GM12878 (cell line): ENCODE measurements at regions not wholly inside any gene's neighbourhood (a gene's known extent, or its start where the extent isn't known, plus 50 kb on each side); places are given as distances from the start of the nearest gene placed in this dataset.

Experiments
- ATAC-seq: fragments of 200-7000 bp; cut with Tn5 transposase; 3 replicates; pipeline ENCODE4 v1.9.1; 2020; ENCODE audit warnings: mild to moderate bottlenecking, moderate library complexity
- BruUV-seq: library from RNA; stranded (reverse); fragments of 400-500 nt; replicated peaks from 2 replicates; lab custom pipeline; 2021; lab: Mats Ljungman, UMichigan
- CTCF ChIA-PET: fragments of 300-600 bp; sonication (Branson Sonifier 250); formaldehyde crosslinking; extraction: SDS; loops from one replicate; lab custom pipeline; 2021; ENCODE audit warnings: inconsistent platforms; lab: Yijun Ruan, JAX
- POLR2A ChIA-PET: fragments of 350-600 bp; formaldehyde crosslinking; extraction: SDS; loops from one replicate; lab custom pipeline; 2021; ENCODE audit warnings: inconsistent platforms; lab: Charles Lee
- RAD21 ChIA-PET: fragments of 300-600 bp; sonication (Branson Sonifier 250); formaldehyde crosslinking; loops from one replicate; lab custom pipeline; 2023; ENCODE audit warnings: antibody characterized with exemption; ENCODE audit not compliant: unreplicated experiment; lab: Charles Lee
- SMC1A ChIA-PET: fragments of 300-600 bp; sonication (Branson Sonifier 250); formaldehyde crosslinking; loops from one replicate; lab custom pipeline; 2023; ENCODE audit not compliant: unreplicated experiment, uncharacterized antibody; lab: Charles Lee
- DNase-seq: peaks from one replicate; pipeline ENCODE4 v3.0.0-alpha.2; 2011; ENCODE audit warnings: low read depth, low spot score
- FAIRE-seq: peaks from 3 replicates; lab custom pipeline; 2011; peaks lifted over from hg19 to GRCh38; lab: Jason Lieb, UNC
- H2AFZ ChIP-seq: 2 replicates; pipeline ENCODE4 v1.6.0; 2011; ENCODE audit warnings: low read depth, low read length, control low read depth; ENCODE audit not compliant: control insufficient read depth
- H3K27ac ChIP-seq: 2 replicates; pipeline ENCODE4 v1.5.1; 2011; ENCODE audit warnings: control low read depth; ENCODE audit not compliant: control insufficient read depth, insufficient read depth
- H3K27me3 ChIP-seq, 2 experiments: replicated peaks in 1 of 2; 2 replicates each; pipeline versions ENCODE4 v1.6.0 to v1.6.1; 2011; ENCODE audit warnings: low read length in 1 of 2; ENCODE audit not compliant: control insufficient read depth in 2 of 2, insufficient read depth in 2 of 2
- H3K36me3 ChIP-seq, 2 experiments: 2 replicates each; pipeline ENCODE4 v1.5.1; 2011; ENCODE audit warnings: low read length in 1 of 2; ENCODE audit not compliant: control insufficient read depth in 2 of 2, insufficient read depth in 2 of 2
- H3K4me1 ChIP-seq: 2 replicates; pipeline ENCODE4 v1.6.1; 2011; ENCODE audit warnings: mild to moderate bottlenecking, low read length, moderate library complexity, mixed read lengths; ENCODE audit not compliant: control insufficient read depth, insufficient read depth
- H3K4me2 ChIP-seq: 2 replicates; pipeline ENCODE4 v1.6.0; 2011; ENCODE audit warnings: control low read depth; ENCODE audit not compliant: control insufficient read depth, insufficient read depth
- H3K4me3 ChIP-seq: fragments of 200-600 bp; sonication (generic); 2 replicates; pipeline ENCODE4 v1.5.1; 2016
- H3K79me2 ChIP-seq: 2 replicates; pipeline ENCODE4 v1.6.0; 2011; ENCODE audit warnings: low read length; ENCODE audit not compliant: control insufficient read depth, insufficient read depth
- H3K9ac ChIP-seq: 2 replicates; pipeline ENCODE4 v1.8.0; 2011; ENCODE audit warnings: low read length, control low read depth, mixed read lengths; ENCODE audit not compliant: control insufficient read depth, insufficient read depth
- H3K9me3 ChIP-seq: replicated peaks from 3 replicates; pipeline ENCODE4 v1.5.1; 2011; ENCODE audit warnings: mild to moderate bottlenecking, low read length; ENCODE audit not compliant: control insufficient read depth, insufficient read depth
- H4K20me1 ChIP-seq: 2 replicates; pipeline ENCODE4 v1.6.0; 2011; ENCODE audit not compliant: control insufficient read depth, insufficient read depth
- CUX1 ChIP-seq: IDR thresholded peaks from 2 replicates; pipeline ENCODE4 v1.6.1; 2012; ENCODE audit warnings: improper control_type of control experiment, low read depth, low read length; ENCODE audit not compliant: insufficient replicate concordance
- EGR1 ChIP-seq, 2 experiments: IDR thresholded peaks; 1 replicate in 1 of 2; 2 replicates in 1 of 2; pipeline ENCODE4 v1.6.1; 2011 to 2012; ENCODE audit warnings: low read depth in 2 of 2, low read length in 2 of 2, borderline replicate concordance in 1 of 2, mild to moderate bottlenecking in 1 of 2, moderate library complexity in 1 of 2
- HDGF ChIP-seq: fragments of 450-650 bp; IDR thresholded peaks from 2 replicates; pipeline ENCODE4 v1.6.1; 2016; ENCODE audit warnings: antibody characterized with exemption
- MTA2 ChIP-seq: fragments of 450-650 bp; IDR thresholded peaks from 2 replicates; pipeline ENCODE4 v1.6.1; 2016; ENCODE audit warnings: low read depth, mild to moderate bottlenecking, moderate library complexity
- NFXL1 ChIP-seq: fragments of 450-650 bp; IDR thresholded peaks from 2 replicates; pipeline ENCODE4 v1.6.1; 2017; ENCODE audit warnings: antibody characterized with exemption, mild to moderate bottlenecking, borderline replicate concordance
- PAX5 ChIP-seq: IDR thresholded peaks from 2 replicates; pipeline ENCODE4 v1.6.1; 2011; ENCODE audit warnings: low read depth, low read length, borderline replicate concordance
- TCF7 ChIP-seq: IDR thresholded peaks from 2 replicates; pipeline ENCODE4 v1.6.1; 2014; ENCODE audit warnings: antibody characterized with exemption, borderline replicate concordance
- USF1 ChIP-seq: IDR thresholded peaks from 2 replicates; pipeline ENCODE4 v1.6.1; 2011; ENCODE audit warnings: borderline replicate concordance, low read depth, mild to moderate bottlenecking, moderate library complexity, mixed read lengths, low read length; ENCODE audit not compliant: insufficient read depth; ENCODE audit errors: extremely low read length
- ZNF592 ChIP-seq: fragments of 450-650 bp; IDR thresholded peaks from 2 replicates; pipeline ENCODE4 v1.6.1; 2017; ENCODE audit warnings: mild to moderate bottlenecking, moderate library complexity
- WGBS: methylation state at CpG from one replicate; pipeline ENCODE4 v1.1.6; 2016; ENCODE audit warnings: low lambda C conversion rate; ENCODE audit not compliant: insufficient replicate concordance, insufficient coverage; ENCODE audit errors: missing lambda C conversion rate; 5-methylcytosine and 5-hydroxymethylcytosine counted together
- in situ Hi-C: fragments of 300-500 bp; cut with MboI; formaldehyde crosslinking; loops from 9 replicates; pipeline ENCODE4 v1.14.3; 2018; ENCODE audit warnings: mixed read lengths
- intact Hi-C: fragments of 100-400 bp; cut with micrococcal nuclease; formaldehyde crosslinking; loops from one replicate; pipeline ENCODE4 v1.14.2; 2022; ENCODE audit not compliant: unreplicated experiment
- TF ChIP-seq, protein P1 (sequence below): fragments of 450-650 bp; formaldehyde crosslinking; IDR thresholded peaks from 2 replicates; pipeline ENCODE4 v1.5.0; 2022; ENCODE audit warnings: mild to moderate bottlenecking, missing genetic modification characterization

- Histone ChIP-seq H2AFZ (no peak overlapping the region), H3K9ac (no peak overlapping the region), H3K79me2 (no peaks in the 10 kb centered on the region), H4K20me1 (no peaks in the 10 kb centered on the region), H3K4me3 (no peak overlapping the region), H3K36me3 (no peaks in the 10 kb centered on the region), H3K27ac (no peak overlapping the region), H3K4me1 (no peaks in the 10 kb centered on the region), H3K9me3 (no peaks in the 10 kb centered on the region; the same call in 2 of the 3 replicates), H3K4me2 (no peak overlapping the region), H3K27me3 (no peaks in the 10 kb centered on the region)
- in situ Hi-C loops: no loop called here
- no peak for DNase-seq
- intact Hi-C loops: no loop called here
- no peak for ATAC-seq
- ChIA-PET RAD21 (no interaction called here), CTCF (interaction anchor here (1.0 kb wide), 1 partner anchor 12 kb away, joined by 3 read pairs; no protein-coding TSS in a partner anchor), POLR2A (no interaction called here), SMC1A (no interaction called here)
- BruUV-seq: no TSS peak
- WGBS: 60% methylated on average over 4 of the region's 4 CpGs
- FAIRE-seq: no peak
- TF ChIP-seq NFXL1 (no peak), MTA2 (no peak), EGR1 (IDR thresholded peaks at IDR 0.05; ENCODE audit: borderline replicate concordance in 1 of 2, low read depth in 2 of 2, low read length in 2 of 2) (no peak), ZNF592 (no peak), USF1 (no peak), TCF7 (no peak), CUX1 (no peak), PAX5 (no peak), HDGF (no peak)
- TF ChIP-seq, protein P1, sequence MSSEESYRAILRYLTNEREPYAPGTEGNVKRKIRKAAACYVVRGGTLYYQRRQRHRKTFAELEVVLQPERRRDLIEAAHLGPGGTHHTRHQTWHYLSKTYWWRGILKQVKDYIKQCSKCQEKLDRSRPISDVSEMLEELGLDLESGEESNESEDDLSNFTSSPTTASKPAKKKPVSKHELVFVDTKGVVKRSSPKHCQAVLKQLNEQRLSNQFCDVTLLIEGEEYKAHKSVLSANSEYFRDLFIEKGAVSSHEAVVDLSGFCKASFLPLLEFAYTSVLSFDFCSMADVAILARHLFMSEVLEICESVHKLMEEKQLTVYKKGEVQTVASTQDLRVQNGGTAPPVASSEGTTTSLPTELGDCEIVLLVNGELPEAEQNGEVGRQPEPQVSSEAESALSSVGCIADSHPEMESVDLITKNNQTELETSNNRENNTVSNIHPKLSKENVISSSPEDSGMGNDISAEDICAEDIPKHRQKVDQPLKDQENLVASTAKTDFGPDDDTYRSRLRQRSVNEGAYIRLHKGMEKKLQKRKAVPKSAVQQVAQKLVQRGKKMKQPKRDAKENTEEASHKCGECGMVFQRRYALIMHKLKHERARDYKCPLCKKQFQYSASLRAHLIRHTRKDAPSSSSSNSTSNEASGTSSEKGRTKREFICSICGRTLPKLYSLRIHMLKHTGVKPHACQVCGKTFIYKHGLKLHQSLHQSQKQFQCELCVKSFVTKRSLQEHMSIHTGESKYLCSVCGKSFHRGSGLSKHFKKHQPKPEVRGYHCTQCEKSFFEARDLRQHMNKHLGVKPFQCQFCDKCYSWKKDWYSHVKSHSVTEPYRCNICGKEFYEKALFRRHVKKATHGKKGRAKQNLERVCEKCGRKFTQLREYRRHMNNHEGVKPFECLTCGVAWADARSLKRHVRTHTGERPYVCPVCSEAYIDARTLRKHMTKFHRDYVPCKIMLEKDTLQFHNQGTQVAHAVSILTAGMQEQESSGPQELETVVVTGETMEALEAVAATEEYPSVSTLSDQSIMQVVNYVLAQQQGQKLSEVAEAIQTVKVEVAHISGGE (CRISPR knock-in tag): no peak
Observed at GRCh38 chr21:25161571-25161970, 445.7 kb downstream of the MRPL39 start.
